IPS-NIHi11 (cell line): ENCODE measurements at regions not wholly inside any gene's neighbourhood (a gene's known extent, or its start where the extent isn't known, plus 50 kb on each side); places are given as distances from the start of the nearest gene placed in this dataset.

Source experiments
- DNase-seq: peaks from one replicate; pipeline ENCODE4 v3.0.0; 2012; ENCODE audit warnings: mixed read lengths, low spot score

DNA sequence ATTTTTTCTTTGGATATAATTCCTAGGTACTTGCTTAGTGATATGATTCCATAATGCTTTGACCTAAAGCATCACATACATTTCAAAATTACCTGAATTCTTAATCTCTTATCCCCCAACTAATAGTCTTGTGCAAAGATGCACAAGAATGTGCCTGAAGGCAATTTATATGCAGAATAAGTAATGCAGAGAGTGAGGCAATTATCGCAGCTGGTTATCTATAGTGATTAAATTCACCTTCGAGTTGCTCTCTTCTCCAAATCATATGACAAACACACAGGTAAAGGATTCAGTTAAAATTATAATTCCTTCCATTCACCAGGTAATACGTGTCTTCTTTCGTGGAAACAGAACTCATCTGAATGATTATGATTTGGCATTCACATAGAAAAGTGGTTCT is 717.3 kb downstream of the MRPL39 start:
- DNase-seq, result no peak

DNA sequence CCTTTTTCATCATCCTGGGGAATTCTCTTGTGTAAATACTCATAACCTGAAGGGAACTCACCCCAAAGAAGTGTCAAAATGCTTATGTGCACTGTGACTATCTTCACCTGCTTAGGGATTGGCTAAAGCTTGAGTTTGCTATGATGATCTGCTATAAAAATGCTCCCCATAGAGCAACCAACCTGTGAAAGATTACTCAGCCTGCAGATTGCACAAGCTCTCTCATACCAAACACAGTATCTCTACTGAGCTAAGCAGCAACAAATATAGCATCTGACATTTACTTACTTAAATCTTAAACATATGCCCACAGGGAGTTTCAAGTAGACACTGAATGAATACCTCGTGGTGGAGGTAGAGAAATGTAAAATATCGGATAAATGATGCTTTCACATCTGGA is 725.8 kb downstream of the MRPL39 start:
- no peak for DNase-seq

DNA sequence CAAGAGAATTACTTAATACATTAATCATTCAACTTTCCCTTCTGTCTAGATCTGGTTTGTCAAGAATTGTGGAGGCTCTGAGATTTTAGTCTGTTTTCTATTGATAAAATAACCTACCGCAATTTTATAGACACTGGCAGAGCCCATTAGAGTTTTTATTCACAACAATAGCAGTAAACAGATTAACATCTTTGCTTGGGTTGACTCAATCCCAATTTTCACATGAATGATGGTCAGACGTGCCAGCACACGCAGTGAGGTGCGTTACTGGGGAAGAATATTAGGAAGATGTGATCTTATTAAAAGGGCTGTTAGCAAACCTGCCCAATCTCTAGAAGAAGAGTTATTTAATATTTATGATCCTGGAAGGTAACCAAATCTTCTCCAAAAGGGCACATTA is 736.6 kb downstream of the MRPL39 start:
- DNase-seq, result no peak

DNA sequence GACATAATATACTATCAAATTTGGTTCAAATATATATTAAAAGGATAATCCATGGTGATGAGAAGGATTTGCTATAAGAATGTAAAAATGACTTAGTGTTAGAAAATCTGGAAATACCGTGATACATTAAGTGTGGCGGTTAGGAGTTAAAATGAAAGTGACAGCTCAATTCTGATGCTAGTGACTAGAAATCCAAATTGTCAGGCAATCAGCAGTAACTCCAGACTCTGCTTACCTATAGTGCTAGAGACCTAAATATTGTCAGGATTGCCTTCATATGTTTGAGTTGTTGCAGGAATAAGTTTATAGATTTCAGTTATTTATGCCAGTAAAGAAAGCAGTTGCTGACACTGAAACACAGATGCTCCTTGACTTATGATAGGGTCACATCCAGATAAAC is 737.4 kb downstream of the MRPL39 start:
- no peak for DNase-seq

DNA sequence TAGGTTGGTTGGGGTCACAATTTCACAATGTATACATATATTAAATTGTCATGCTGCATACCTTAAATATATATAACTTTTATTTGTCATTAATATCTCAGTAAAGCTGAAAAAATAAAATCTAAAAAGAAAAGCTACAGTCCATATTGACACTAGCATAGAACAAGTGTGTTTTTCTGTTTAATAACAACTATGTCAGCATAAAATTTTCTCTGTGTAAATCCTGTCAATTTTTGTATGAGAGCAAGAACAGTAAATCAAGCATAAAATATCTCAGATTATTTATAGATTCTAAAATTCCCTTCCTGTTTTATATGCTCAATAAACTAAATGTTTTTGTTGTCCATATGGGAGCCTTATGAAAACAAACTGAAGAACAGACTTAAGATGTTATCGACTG is 739.2 kb downstream of the MRPL39 start:
- no peak for DNase-seq

DNA sequence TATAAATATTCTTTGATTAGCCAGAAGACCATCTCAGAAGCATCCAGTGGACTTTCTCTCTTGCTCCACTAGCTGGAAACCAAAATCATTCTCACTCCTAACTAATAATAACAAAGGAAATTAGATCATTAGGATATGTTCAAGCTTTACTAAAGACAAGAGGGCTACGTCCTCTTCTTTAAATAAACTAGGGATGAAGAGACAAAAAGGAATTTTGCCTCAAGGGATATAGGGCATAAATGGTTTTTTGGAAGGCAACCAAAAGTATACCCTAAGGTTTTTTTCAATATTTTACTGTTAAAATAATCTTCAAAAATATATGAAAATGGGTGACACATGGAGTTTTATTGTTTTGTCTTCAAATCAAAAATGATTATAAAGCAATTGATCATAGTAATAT is 745.8 kb downstream of the MRPL39 start:
- no peak for DNase-seq

DNA sequence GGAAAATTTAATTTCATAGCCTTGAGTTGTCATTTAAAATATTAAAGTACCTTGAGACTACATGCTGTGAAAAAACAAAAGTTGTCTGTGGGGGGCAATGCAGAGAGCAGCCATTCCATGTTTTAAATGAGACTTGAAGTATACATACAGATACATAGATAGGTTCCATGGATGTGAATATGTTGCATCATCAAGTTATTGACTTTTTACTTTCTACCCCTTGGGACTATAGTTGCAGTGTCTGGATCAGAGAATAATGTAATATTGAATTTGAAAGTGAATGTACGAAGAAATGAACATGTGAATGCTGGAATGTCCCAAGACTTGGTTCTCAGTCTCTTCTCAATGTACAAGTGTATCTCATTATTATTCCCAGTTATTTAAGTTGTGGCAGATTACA is 751.0 kb downstream of the MRPL39 start:
- DNase-seq, result no peak

DNA sequence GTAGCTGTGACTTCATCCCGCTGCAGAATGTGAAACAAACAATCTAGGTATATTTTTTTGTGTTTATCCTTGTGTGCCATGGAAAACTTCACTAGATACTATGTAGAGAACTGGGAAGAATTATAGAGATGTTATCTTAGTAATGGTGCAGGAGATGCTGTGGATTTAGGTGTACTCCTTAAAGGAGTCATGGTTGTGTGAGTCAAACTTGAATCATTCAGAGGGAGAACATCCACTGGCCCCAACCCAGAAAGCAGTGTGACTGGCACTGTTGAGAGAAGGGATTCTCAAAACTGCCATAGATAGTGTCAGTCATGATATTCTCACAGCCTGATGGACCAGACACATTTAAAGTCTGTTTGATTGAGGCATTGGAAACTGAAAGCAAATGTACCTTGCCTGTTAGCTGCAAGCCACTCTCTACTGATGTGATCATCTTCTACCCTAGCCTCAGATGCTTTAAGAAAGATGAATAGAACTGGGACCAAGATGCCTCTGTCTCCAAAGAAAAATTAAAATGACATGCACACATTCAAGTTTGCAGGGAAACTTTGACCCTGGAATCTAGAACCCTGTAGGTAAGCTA is 754.6 kb downstream of the MRPL39 start:
- no peak for DNase-seq

DNA sequence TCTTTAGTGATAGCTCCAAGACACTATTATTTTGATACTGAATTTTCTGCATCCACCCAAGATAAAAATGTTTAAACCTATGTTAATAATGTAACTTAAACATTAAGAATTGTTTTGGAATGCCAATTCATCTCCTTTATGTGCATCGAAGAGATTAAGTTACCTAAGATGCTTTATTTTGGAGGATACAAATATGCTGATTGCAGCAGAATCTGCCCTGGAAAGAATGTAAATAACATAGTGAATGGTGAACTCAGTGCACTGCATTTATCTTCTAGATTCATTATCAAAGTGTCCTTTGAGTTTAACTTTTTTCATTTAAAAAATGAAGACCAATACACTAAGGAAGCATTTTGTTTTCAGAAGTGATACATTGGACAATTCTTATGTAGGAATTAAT is 757.2 kb downstream of the MRPL39 start:
- no peak for DNase-seq

DNA sequence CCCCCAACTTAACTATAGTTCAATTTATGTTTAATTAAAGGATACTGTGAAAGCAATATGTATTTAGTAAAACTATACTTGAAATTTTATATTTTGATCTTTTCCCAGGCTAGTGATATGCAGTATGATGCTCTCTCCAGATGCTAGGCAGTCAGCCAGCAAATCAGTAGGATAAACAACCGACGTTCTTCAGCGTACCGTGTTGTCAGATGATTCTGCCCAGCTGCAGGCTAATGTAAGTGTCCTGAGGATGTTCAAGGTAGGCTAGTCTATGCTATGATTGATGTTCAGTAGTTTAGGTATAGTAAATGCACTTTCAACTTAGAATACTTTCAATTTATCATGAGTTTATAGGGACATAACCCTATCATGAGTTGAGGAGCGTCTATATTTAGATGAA is 762.6 kb downstream of the MRPL39 start:
- DNase-seq, result no peak

DNA sequence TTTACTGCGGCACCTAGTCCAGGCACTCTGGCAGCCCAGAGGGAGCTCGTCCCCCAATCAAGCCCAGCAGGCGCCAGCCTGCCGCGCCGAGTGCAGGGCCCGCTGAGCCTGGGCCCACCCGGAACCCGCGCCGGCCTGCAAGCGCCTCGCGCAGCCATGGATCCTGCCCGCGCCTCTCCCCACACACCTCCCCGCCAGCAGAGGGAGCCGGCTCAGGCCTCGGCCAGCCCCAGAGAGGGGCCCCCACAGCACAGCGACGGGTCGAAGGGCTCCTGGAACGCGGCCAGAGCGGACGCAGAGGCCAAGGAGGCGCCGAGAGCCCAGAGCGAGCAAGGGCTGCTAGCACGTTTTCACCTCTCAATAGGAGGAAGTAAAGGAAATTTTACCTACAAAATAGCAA is 767.0 kb downstream of the MRPL39 start:
- no peak for DNase-seq

DNA sequence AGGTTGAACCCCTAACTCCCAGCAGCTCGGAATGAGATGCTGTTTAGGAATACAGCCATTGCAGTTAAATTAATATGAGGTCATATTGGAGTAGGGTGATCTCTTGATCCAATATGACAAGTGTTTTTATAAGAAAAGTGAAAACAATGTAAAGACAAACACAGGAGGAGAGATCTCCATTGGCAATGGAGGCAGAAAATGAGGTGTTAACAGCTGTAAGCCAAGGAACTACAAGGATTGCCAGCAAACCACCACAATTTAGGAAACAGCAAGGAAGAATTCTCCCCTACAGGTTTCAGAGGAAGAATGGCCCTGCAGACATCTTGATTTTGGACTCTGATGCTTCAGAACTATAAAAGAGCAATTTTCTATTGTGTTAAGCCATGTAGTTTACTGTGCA is 774.3 kb downstream of the MRPL39 start:
- no peak for DNase-seq

DNA sequence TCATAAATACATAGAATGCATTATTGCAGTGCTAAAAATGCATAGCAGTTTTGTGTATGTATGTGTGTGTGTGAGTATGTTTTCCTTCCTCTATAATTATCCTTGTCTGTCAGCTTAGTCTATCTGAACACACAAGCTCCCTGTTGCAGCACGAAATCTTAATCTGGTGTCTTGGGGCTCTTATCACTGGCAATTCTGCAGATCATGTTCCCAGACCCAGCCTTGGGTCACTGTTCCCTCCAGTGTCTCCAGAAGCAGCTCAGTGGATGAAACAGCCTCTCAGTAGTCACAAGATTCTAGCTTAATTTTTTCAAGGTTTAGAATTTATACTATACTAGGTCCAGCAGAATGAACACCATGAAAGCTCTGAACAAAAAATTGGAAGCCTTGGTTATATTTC is 777.9 kb downstream of the MRPL39 start:
- DNase-seq, result no peak

DNA sequence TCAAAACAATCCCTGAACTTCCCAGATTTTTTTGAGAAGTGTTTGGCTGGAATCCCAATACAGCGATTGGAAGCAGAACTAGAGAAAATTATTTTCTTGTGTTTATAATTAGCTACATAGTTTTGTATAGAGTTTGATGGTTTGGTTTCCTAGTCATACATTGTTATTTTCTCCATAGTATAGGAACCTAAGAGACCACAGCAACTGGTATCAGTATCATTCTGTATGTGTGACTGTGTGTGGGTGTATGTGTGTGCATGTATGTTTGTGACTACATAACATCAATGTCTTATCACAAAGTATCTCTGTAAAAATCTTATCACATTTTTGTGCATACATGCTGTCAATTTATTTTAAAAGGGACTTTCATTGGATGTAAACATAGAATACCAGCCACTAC is 780.5 kb downstream of the MRPL39 start:
- no peak for DNase-seq

DNA sequence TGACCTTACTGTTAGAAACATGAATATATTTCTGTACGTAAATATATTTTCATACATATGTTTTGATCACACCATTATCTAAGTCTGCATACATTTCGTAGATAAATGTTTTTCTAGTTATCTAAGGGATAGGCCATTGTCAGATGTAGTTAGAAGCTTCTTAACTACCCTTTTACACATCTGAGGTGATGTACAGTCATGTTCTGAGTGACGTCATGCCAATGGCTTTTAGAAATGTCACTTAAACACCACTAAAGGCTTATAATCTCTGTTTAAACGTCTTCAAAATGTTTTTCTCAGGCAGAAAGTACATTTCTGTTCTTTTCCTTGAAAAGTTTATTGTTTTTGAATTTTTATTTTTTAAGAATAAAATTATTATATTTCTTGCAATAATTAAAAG is 781.9 kb downstream of the MRPL39 start:
- no peak for DNase-seq

DNA sequence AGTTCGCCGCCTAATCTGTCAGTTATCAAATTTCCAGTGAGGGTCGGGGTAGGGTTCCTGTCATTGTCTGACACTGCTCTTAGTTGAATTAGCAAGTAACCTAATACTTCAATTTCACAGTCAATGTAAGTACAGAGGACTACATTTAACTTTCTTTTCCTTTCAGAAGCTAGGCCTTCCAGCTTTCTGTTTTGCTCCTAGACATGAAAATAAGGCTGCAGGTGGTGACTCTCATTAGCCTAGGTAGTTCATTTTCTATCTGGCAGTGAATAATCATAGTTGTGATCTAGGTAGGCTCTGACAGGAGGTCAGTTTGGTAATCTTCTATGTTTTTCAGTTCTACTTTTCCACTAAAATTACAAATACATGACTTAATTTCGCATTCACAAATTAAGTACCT is 783.1 kb downstream of the MRPL39 start:
- no peak for DNase-seq

DNA sequence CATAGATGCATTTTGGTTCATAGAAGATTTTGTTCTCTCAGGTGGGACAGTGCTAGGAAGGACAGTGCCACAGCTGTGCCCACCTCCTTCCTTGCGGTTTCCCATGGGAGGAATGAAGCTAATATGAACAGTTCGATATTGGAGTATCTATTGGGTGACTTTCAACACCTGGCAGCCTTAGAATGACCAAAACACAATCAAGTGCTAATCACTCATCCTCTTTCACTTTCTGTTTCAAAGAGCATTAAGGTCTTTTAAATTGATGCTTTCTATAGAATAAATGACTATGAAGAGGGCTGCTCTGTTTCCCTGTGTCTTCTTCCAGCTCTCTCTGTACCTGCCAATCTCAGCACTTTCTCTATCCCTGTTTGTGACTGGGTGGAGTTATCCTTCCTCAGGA is 784.0 kb downstream of the MRPL39 start:
- no peak for DNase-seq

DNA sequence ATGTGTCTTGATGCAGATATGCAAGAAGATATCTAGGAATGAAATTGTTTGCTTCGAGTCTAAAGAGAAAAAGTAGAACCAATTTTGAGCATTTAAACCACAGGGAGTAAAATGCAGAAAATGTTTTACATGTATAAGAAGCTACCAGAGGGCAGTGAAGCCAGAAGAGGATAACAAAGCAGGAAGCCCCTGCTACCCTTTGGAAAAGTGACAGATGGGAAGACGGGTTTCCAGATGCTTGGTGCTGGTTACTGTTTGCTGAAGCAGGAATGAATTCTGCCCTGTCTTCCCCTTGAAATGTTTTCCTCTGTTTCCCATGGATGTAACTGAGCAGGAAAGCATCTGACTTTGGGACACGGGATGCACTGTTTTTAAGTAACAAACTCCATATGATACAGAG is 822.2 kb downstream of the MRPL39 start:
- no peak for DNase-seq

DNA sequence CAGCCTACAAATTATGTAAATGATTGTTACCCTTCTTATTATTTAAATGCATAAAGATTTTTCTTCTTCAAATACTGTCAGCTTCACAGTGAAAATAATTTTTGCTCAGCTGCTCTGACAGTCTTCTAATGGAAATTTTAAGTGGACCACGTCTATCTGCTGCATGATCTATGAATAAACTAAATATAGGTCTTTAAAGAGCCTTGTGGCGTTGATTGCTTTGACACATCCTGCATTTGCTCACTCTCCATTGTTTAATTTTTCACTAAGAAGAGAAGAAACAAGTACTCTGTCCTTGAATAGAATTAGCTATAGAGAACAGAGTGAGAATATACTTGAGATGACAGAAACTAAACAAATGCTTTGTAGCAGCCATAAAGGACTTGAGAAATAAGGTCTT is 826.1 kb downstream of the MRPL39 start:
- DNase-seq, result no peak

DNA sequence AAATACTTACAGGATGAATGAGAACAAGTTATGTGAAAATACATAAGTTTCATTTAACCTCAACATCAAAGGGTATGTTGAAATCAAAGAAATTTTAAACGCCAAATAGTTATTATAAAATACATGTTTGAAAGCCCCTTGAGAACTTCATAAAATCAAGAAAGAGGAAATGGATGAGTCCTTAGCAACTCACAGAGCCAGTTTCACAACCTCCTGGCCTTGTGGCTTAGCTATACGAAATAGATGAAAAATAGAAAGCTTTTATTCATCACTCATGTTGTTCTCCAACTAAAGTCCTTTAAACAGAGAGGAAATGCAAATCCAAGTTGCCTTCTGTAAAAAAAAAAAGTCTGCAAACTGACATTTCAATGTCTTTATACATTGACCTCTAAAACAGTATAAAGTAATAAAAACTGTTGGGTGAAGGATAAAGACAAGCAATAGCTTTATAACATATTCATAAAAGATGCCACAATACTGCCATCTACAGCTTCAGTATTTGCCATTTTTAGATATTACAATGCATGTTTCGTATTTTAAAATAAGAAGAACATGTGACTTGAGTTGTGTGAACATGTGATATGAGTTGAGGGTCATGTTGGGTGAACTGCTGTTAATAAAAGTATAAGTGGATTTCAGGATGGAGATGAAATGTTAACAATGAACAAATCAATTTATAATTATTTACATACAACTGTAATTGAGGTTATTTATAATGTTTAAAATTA is 847.8 kb downstream of the MRPL39 start:
- no peak for DNase-seq

DNA sequence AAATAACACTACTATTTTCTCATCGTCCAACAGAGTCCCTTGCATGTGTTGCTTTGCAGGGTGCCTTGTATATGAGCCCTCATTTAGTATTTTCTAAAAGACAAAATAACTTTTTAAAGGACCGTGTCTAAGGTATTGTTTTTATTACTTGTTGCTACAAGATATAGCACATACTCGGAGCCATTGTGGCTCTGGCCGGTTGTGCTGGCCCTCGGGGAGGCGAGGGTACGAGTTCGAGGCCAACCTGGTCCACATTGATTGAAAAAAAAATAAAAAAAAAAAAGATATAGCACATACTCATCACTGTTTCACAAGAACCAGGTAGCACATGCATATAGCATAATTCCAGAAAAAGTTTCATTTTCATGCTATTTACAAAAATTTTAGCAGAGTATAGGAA is 869.2 kb downstream of the MRPL39 start:
- DNase-seq, result no peak

DNA sequence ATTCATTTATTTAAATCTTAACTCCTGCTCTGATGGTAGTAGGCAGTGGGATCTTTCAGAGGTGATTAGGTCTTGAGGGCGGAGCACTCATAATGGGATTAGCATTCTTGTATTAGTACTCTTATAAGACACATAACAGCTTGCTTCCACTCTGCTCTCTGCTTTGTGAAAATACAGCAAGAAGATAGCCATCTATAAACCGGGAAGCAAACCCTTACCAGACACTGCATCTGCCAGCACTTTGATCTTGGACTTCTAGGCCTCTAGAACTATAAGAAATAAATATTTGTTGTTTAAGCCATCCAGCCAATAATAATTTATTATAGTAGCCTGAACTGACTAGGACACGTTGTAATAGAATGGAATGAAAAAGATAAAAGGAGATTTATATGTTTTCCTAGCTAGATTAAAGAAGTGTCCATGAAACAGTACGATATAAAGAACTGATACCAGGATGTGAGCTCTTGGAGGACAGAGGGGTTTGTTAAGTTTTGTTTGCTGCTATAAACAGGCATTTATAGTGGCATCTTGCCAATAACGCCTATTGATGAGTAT is 869.9 kb downstream of the MRPL39 start:
- no peak for DNase-seq

DNA sequence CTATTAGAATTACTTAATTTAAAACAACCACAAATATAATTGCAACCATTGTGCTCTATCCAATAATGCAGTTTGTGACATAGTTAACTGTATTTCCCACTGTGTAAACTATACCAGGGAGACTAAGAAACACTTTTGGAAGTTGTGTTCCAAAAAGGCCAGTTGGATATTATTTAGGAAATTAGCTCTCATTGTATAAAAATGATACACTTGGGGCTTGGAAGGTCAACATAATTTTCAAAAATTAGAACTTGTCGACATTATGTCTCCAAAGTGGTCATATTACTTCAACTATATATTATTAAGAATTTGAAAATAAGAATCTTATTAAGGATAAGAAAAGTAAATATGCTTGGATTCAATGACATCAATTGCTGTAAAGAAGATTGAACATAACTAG is 876.6 kb downstream of the MRPL39 start:
- no peak for DNase-seq

DNA sequence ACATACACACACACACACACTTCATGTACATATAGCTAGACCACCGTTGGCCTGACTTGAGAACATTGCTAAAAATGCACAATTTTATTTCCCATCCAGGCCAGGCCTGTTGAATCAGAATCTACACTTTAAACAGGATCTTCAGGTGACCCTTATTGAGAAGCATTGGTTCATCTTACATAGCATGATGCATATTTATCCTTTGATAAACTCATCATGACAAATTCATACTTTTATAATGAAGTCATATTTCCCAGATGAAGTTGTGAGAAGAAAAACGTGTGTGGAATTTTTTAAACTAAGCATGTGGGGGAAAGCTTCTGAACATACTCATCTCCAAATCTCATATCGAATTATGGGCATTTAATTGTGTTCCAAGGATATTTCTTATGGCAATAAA is 877.7 kb downstream of the MRPL39 start:
- no peak for DNase-seq
